WTC11 (cell line): ENCODE measurements at regions not wholly inside any gene's neighbourhood (a gene's known extent, or its start where the extent isn't known, plus 50 kb on each side); places are given as distances from the start of the nearest gene placed in this dataset.
A peak's percentile ranks its signal among the peaks of the same experiment; 100 is the strongest.

Experiments
- ATAC-seq: fragments of 200-7000 bp; cut with Tn5 transposase; 2 replicates; pipeline ENCODE4 v1.10.0; 2021; ENCODE audit warnings: mild to moderate bottlenecking, moderate library complexity
- CTCF ChIA-PET: fragments of 300-600 bp; sonication (Branson Sonifier 250); formaldehyde crosslinking; loops from one replicate; lab custom pipeline; 2021; ENCODE audit warnings: antibody characterized with exemption; lab: Charles Lee
- POLR2A ChIA-PET: fragments of 350-600 bp; sonication (Branson Sonifier 250); formaldehyde crosslinking; loops from one replicate; lab custom pipeline; 2021; ENCODE audit warnings: antibody characterized with exemption; lab: Charles Lee
- DNase-seq: peaks from one replicate; pipeline ENCODE4 v3.0.0; 2021; ENCODE audit warnings: low spot score
- H3K27ac Mint-ChIP-seq: 2 replicates; pipeline ENCODE4 v1.8.0; 2021; ENCODE audit warnings: mixed read lengths
- H3K27me3 Mint-ChIP-seq: 2 replicates; pipeline ENCODE4 v1.8.0; 2021; ENCODE audit warnings: low read depth, mild to moderate bottlenecking, moderate library complexity, mixed read lengths
- H3K36me3 Mint-ChIP-seq: 2 replicates; pipeline ENCODE4 v1.8.0; 2021; ENCODE audit warnings: mixed read lengths
- H3K4me1 Mint-ChIP-seq: 2 replicates; pipeline ENCODE4 v1.8.0; 2022; ENCODE audit warnings: mixed read lengths
- H3K4me3 Mint-ChIP-seq: 2 replicates; pipeline ENCODE4 v1.8.0; 2021; ENCODE audit warnings: mild to moderate bottlenecking, moderate library complexity, mixed read lengths
- H3K9me3 Mint-ChIP-seq: 2 replicates; pipeline ENCODE4 v1.8.0; 2021; ENCODE audit warnings: mixed read lengths
- AR ChIP-seq: fragments of 250-450 bp; sonication (Bioruptor Pico); IDR thresholded peaks from 2 replicates; pipeline ENCODE4 v1.9.0; 2021; ENCODE audit warnings: mild to moderate bottlenecking
- ATF1 ChIP-seq: sonication (generic); formaldehyde crosslinking; IDR thresholded peaks from 2 replicates; pipeline ENCODE4 v1.8.1; 2023; ENCODE audit warnings: mild to moderate bottlenecking, moderate library complexity, missing genetic modification reagents
- ATF2 ChIP-seq: sonication (generic); formaldehyde crosslinking; IDR thresholded peaks from 2 replicates; pipeline ENCODE4 v1.8.1; 2022; ENCODE audit warnings: low read depth, missing genetic modification reagents, borderline replicate concordance
- ATF6 ChIP-seq: sonication (generic); formaldehyde crosslinking; IDR thresholded peaks from 2 replicates; pipeline ENCODE4 v1.8.1; 2023; ENCODE audit warnings: mild to moderate bottlenecking, missing genetic modification reagents
- E2F1 ChIP-seq: sonication (generic); formaldehyde crosslinking; IDR thresholded peaks from 2 replicates; pipeline ENCODE4 v1.8.0; 2022; ENCODE audit warnings: mild to moderate bottlenecking, missing genetic modification reagents
- E2F4 ChIP-seq: sonication (generic); formaldehyde crosslinking; IDR thresholded peaks from 2 replicates; pipeline ENCODE4 v1.8.1; 2022; ENCODE audit warnings: low read depth, mild to moderate bottlenecking, moderate library complexity, missing genetic modification reagents, borderline replicate concordance
- E2F5 ChIP-seq: sonication (generic); formaldehyde crosslinking; IDR thresholded peaks from 2 replicates; pipeline ENCODE4 v1.8.1; 2022; ENCODE audit warnings: mild to moderate bottlenecking, moderate library complexity, missing genetic modification reagents
- ELF4 ChIP-seq: sonication (generic); formaldehyde crosslinking; IDR thresholded peaks from 2 replicates; pipeline ENCODE4 v1.8.1; 2022; ENCODE audit warnings: low read depth, mild to moderate bottlenecking, moderate library complexity, missing genetic modification reagents
- ERG ChIP-seq: fragments of 250-450 bp; sonication (Bioruptor Pico); IDR thresholded peaks from 2 replicates; pipeline ENCODE4 v1.8.0; 2021; ENCODE audit warnings: mild to moderate bottlenecking
- FOXP1 ChIP-seq: sonication (generic); formaldehyde crosslinking; IDR thresholded peaks from 2 replicates; pipeline ENCODE4 v1.8.0; 2022; ENCODE audit warnings: missing genetic modification reagents, mild to moderate bottlenecking, moderate library complexity, borderline replicate concordance
- JAZF1 ChIP-seq: fragments of 250-450 bp; sonication (Bioruptor Pico); IDR thresholded peaks from 2 replicates; pipeline ENCODE4 v1.9.0; 2021; ENCODE audit warnings: moderate library complexity, mild to moderate bottlenecking, inconsistent platforms
- JUN ChIP-seq: sonication (generic); formaldehyde crosslinking; IDR thresholded peaks from 2 replicates; pipeline ENCODE4 v1.8.0; 2023; ENCODE audit warnings: mild to moderate bottlenecking, missing genetic modification reagents
- MLX ChIP-seq: sonication (generic); formaldehyde crosslinking; IDR thresholded peaks from 2 replicates; pipeline ENCODE4 v1.8.1; 2023; ENCODE audit warnings: mild to moderate bottlenecking, missing genetic modification reagents, moderate library complexity
- MYBL2 ChIP-seq: sonication (generic); formaldehyde crosslinking; IDR thresholded peaks from 2 replicates; pipeline ENCODE4 v1.8.1; 2023; ENCODE audit warnings: mild to moderate bottlenecking, moderate library complexity, missing genetic modification reagents
- NR1H2 ChIP-seq: sonication (generic); formaldehyde crosslinking; IDR thresholded peaks from 2 replicates; pipeline ENCODE4 v1.9.0; 2021; ENCODE audit warnings: mild to moderate bottlenecking, moderate library complexity, missing genetic modification reagents
- NR2C2 ChIP-seq: sonication (generic); formaldehyde crosslinking; IDR thresholded peaks from 2 replicates; pipeline ENCODE4 v1.8.0; 2022; ENCODE audit warnings: mild to moderate bottlenecking, missing genetic modification reagents
- TCF7 ChIP-seq: sonication (generic); formaldehyde crosslinking; IDR thresholded peaks from 2 replicates; pipeline ENCODE4 v1.8.0; 2022; ENCODE audit warnings: mild to moderate bottlenecking, low read depth, missing genetic modification reagents, moderate library complexity
- ZNF138 ChIP-seq: sonication (generic); formaldehyde crosslinking; conservative IDR thresholded peaks from 2 replicates; pipeline ENCODE4 v1.8.1; 2022; ENCODE audit warnings: mild to moderate bottlenecking, moderate library complexity, missing genetic modification reagents
- ZNF219 ChIP-seq: sonication (generic); formaldehyde crosslinking; IDR thresholded peaks from 2 replicates; pipeline ENCODE4 v1.8.0; 2023; ENCODE audit warnings: missing genetic modification reagents, mild to moderate bottlenecking, borderline replicate concordance
- ZNF416 ChIP-seq: fragments of 250-450 bp; sonication (Bioruptor Pico); IDR thresholded peaks from 2 replicates; pipeline ENCODE4 v1.9.0; 2021; ENCODE audit warnings: mild to moderate bottlenecking, inconsistent platforms
- ZNF671 ChIP-seq: fragments of 250-450 bp; sonication (Bioruptor Pico); IDR thresholded peaks from 2 replicates; pipeline ENCODE4 v1.8.0; 2021; ENCODE audit warnings: mild to moderate bottlenecking

GRCh38 chr7:17178545-17178944 is 119.9 kb upstream of the AHR start (continued):
- TF ChIP-seq ATF2 (CRISPR knock-in tag), result no peak
- TF ChIP-seq, all 79 proteins: peak for 0

- TF ChIP-seq E2F4 (CRISPR knock-in tag), result no peak
- TF ChIP-seq AR, result no peak
- no peak for TF ChIP-seq ZNF138 (CRISPR knock-in tag)
- Mint-ChIP-seq H3K4me3 (no peak overlapping the region), H3K4me1 (peaks cover 7% of the 10 kb centered on the region), H3K36me3 (no peaks in the 10 kb centered on the region), H3K27ac (no peak overlapping the region), H3K27me3 (no peaks in the 10 kb centered on the region), H3K9me3 (no peaks in the 10 kb centered on the region)
- ATAC-seq, result peak; percentile 76
- ChIA-PET CTCF (interaction anchor here (0.6 to 1.4 kb wide), 2 partner anchors 119 to 198 kb away, joined by 3 read pairs; no protein-coding TSS in a partner anchor), POLR2A (no interaction called here)
- DNase-seq, result peak; percentile 14
These were observed 117.0 kb upstream of the AHR start for GRCh38 chr7:17181482-17181881.

GRCh38 chr7:17183630-17184328 is 114.7 kb upstream of the AHR start:
- Mint-ChIP-seq H3K27ac (no peak overlapping the region), H3K4me1 (peaks cover 7% of the 10 kb centered on the region), H3K36me3 (no peaks in the 10 kb centered on the region), H3K4me3 (no peak overlapping the region), H3K9me3 (no peaks in the 10 kb centered on the region), H3K27me3 (no peaks in the 10 kb centered on the region)
- ATAC-seq (no peak), DNase-seq (no peak)
- CTCF ChIA-PET, result no interaction called here
- TF ChIP-seq E2F5 (CRISPR knock-in tag) (no peak), MYBL2 (CRISPR knock-in tag) (no peak), MLX (CRISPR knock-in tag) (no peak), FOXP1 (no peak), ELF4 (CRISPR knock-in tag) (no peak), ZNF671 (CRISPR knock-in tag) (no peak), E2F1 (CRISPR knock-in tag) (no peak), JAZF1 (CRISPR knock-in tag) (no peak), ZNF138 (CRISPR knock-in tag) (no peak), ZNF416 (no peak), TCF7 (CRISPR knock-in tag) (no peak), NR1H2 (no peak), ATF6 (CRISPR knock-in tag) (no peak), ATF1 (CRISPR knock-in tag) (no peak), NR2C2 (CRISPR knock-in tag) (no peak), ERG (CRISPR knock-in tag) (no peak), JUN (no peak), ZNF219 (no peak)
- POLR2A ChIA-PET, result no interaction called here
